K562 (cell line): ENCODE measurements at regions not wholly inside any gene's neighbourhood (a gene's known extent, or its start where the extent isn't known, plus 50 kb on each side); places are given as distances from the start of the nearest gene placed in this dataset.

Experiments
- ATAC-seq: fragments of 200-7000 bp; cut with Tn5 transposase; 3 replicates; pipeline ENCODE4 v1.9.1; 2020; ENCODE audit warnings: moderate library complexity
- BruUV-seq: library from RNA; stranded (reverse); fragments of 400-500 nt; replicated peaks from 2 replicates; lab custom pipeline; 2021; lab: Mats Ljungman, UMichigan
- CTCF ChIA-PET: fragments of 300-600 bp; formaldehyde crosslinking; extraction: SDS; loops from one replicate; lab custom pipeline; 2021; ENCODE audit warnings: low intra/inter-chr PET ratio; lab: Yijun Ruan, JAX
- POLR2A ChIA-PET: fragments of 300-600, 350-650 bp; sonication (Branson Sonifier 250); formaldehyde crosslinking; extraction: SDS; loops from one replicate; lab custom pipeline; 2021; ENCODE audit warnings: antibody characterized with exemption, inconsistent platforms; lab: Yijun Ruan, JAX
- DNase-seq, 4 experiments: peaks; one replicate each; pipeline versions ENCODE4 v3.0.0 to v3.0.0-alpha.2; 2011 to 2018; ENCODE audit warnings: low spot score in 3 of 4, mixed read lengths in 3 of 4; ENCODE audit errors: extremely low read depth in 1 of 4
- FAIRE-seq: peaks from 2 replicates; lab custom pipeline; 2011; peaks lifted over from hg19 to GRCh38; lab: Jason Lieb, UNC
- H2AFZ ChIP-seq: 2 replicates; pipeline ENCODE4 v1.6.0; 2011; ENCODE audit warnings: low read depth, low read length, control low read depth, inconsistent platforms
- H3K27ac ChIP-seq: fragments of 200-600 bp; 3 replicates; pipeline ENCODE4 v1.8.0; 2011; ENCODE audit warnings: low read depth, mild to moderate bottlenecking, control low read depth, inconsistent platforms, low read length, moderate library complexity, mixed read lengths; ENCODE audit errors: extremely low read depth
- H3K27me3 ChIP-seq, 2 experiments: fragments of 300-600 bp in 1 of 2; 2 replicates in 1 of 2; 3 replicates in 1 of 2; pipeline versions ENCODE4 v1.6.0 to v1.8.0; 2011; ENCODE audit warnings: inconsistent platforms in 2 of 2, low read length in 2 of 2, mild to moderate bottlenecking in 1 of 2, mixed read lengths in 1 of 2, moderate library complexity in 1 of 2; ENCODE audit not compliant: control insufficient read depth in 2 of 2, insufficient read depth in 2 of 2
- H3K36me3 ChIP-seq: fragments of 300-600 bp; 3 replicates; pipeline ENCODE4 v1.8.0; 2011; ENCODE audit warnings: mild to moderate bottlenecking, low read length, inconsistent platforms; ENCODE audit not compliant: control insufficient read depth, insufficient read depth
- H3K4me1 ChIP-seq, 2 experiments: fragments of 200-600 bp in 1 of 2; replicated peaks in 1 of 2; 2 replicates in 1 of 2; 3 replicates in 1 of 2; pipeline versions ENCODE4 v1.5.1 to v1.8.0; 2011; ENCODE audit warnings: inconsistent platforms in 2 of 2, low read length in 2 of 2, mild to moderate bottlenecking in 1 of 2, mixed read lengths in 1 of 2, moderate library complexity in 1 of 2; ENCODE audit not compliant: control insufficient read depth in 2 of 2, insufficient read depth in 2 of 2
- H3K4me2 ChIP-seq: 2 replicates; pipeline ENCODE4 v1.6.1; 2011; ENCODE audit warnings: low read length, control low read depth, inconsistent platforms, mixed read lengths; ENCODE audit not compliant: insufficient read depth
- H3K4me3 ChIP-seq: fragments of 200-600 bp; sonication (generic), shearing (Covaris generic); 2 replicates; pipeline ENCODE4 v1.5.1; 2016; ENCODE audit warnings: control low read depth, inconsistent platforms
- H3K79me2 ChIP-seq: fragments of 200-600 bp; 3 replicates; pipeline ENCODE4 v1.8.0; 2011; ENCODE audit warnings: low read length, inconsistent platforms; ENCODE audit not compliant: control insufficient read depth, insufficient read depth
- H3K9ac ChIP-seq, 2 experiments: 2 replicates each; pipeline versions ENCODE4 v1.6.0 to v1.6.1; 2011; ENCODE audit warnings: low read depth in 2 of 2, low read length in 2 of 2, control low read depth in 1 of 2, inconsistent platforms in 1 of 2, mild to moderate bottlenecking in 1 of 2, mixed read lengths in 1 of 2; ENCODE audit not compliant: insufficient read depth in 1 of 2
- H3K9me1 ChIP-seq: one replicate; pipeline ENCODE4 v1.6.0; 2011; ENCODE audit warnings: inconsistent platforms, mild to moderate bottlenecking, low read length, moderate library complexity; ENCODE audit not compliant: control insufficient read depth, insufficient read depth
- H3K9me3 ChIP-seq: replicated peaks from 2 replicates; pipeline ENCODE4 v1.5.1; 2011; ENCODE audit warnings: low read depth, low read length, inconsistent platforms; ENCODE audit not compliant: control insufficient read depth, insufficient read depth
- H4K20me1 ChIP-seq: replicated peaks from 2 replicates; pipeline ENCODE4 v1.6.1; 2011; ENCODE audit warnings: low read length, inconsistent platforms, mixed read lengths; ENCODE audit not compliant: control insufficient read depth, insufficient read depth
- CBX3 ChIP-seq, 2 experiments: IDR thresholded peaks; 1 replicate in 1 of 2; 2 replicates in 1 of 2; pipeline ENCODE4 v1.6.1; 2012; ENCODE audit warnings: inconsistent platforms in 2 of 2, low read length in 2 of 2, borderline replicate concordance in 1 of 2, control low read depth in 1 of 2
- ELF2 ChIP-seq: fragments of 250-450 bp; sonication (Bioruptor Pico); IDR thresholded peaks from 2 replicates; pipeline ENCODE4 v1.5.0; 2021; ENCODE audit warnings: mild to moderate bottlenecking
- ESRRA ChIP-seq: fragments of 450-650 bp; IDR thresholded peaks from 2 replicates; pipeline ENCODE4 v1.6.1; 2014; ENCODE audit warnings: low read depth, mild to moderate bottlenecking, moderate library complexity, borderline replicate concordance
- NFE2 ChIP-seq: IDR thresholded peaks from 2 replicates; pipeline ENCODE4 v1.6.1; 2014; ENCODE audit warnings: antibody characterized with exemption, low read depth
- SMAD1 ChIP-seq: fragments of 150-350 bp; IDR thresholded peaks from 2 replicates; pipeline ENCODE4 v1.6.1; 2014; ENCODE audit warnings: low read length, low read depth; ENCODE audit not compliant: partially characterized antibody
- SMAD3 ChIP-seq: fragments of 450-650 bp; formaldehyde crosslinking; conservative IDR thresholded peaks from 2 replicates; pipeline ENCODE4 v1.4.0; 2020; ENCODE audit warnings: mild to moderate bottlenecking
- SRSF9 ChIP-seq: fragments of 200-400 bp; formaldehyde crosslinking; IDR thresholded peaks from 2 replicates; pipeline ENCODE4 v1.6.1; 2017; ENCODE audit warnings: low read depth, low read length, borderline replicate concordance
- STAT5B ChIP-seq: fragments of 250-450 bp; sonication (Bioruptor Pico); IDR thresholded peaks from 2 replicates; pipeline ENCODE4 v1.8.0; 2021; ENCODE audit warnings: mild to moderate bottlenecking, inconsistent platforms
- ZNF668 ChIP-seq: fragments of 250-450 bp; sonication (Bioruptor Pico); IDR thresholded peaks from 2 replicates; pipeline ENCODE4 v1.8.0; 2022; ENCODE audit warnings: mild to moderate bottlenecking, inconsistent platforms
- WGBS: fragments of 100-300 bp; shearing (Covaris generic); methylation state at CpG from one replicate; pipeline ENCODE4 v1.1.6; 2016; ENCODE audit warnings: low coverage, mixed read lengths; ENCODE audit not compliant: insufficient coverage; ENCODE audit errors: missing lambda C conversion rate; 5-methylcytosine and 5-hydroxymethylcytosine counted together
- in situ Hi-C: fragments of 300-500 bp; cut with MboI; formaldehyde crosslinking; loops from 4 replicates; pipeline ENCODE4 v1.15.0; 2018; ENCODE audit warnings: inconsistent platforms, mixed read lengths
- intact Hi-C: fragments of 100-400 bp; cut with micrococcal nuclease; formaldehyde crosslinking; loops from 2 replicates; pipeline ENCODE4 v1.14.2; 2022
- TF ChIP-seq, protein P1 (sequence below): fragments of 450-650 bp; IDR thresholded peaks from 2 replicates; pipeline ENCODE4 v1.6.1; 2017; ENCODE audit warnings: antibody characterized with exemption, mild to moderate bottlenecking
- TF ChIP-seq, protein P2 (sequence below): fragments of 450-650 bp; IDR thresholded peaks from 2 replicates; pipeline ENCODE4 v1.6.1; 2018; ENCODE audit not compliant: partially characterized antibody
- TF ChIP-seq, protein P3 (sequence below): sonication (generic); formaldehyde crosslinking; IDR thresholded peaks from 2 replicates; pipeline ENCODE4 v1.8.0; 2022; ENCODE audit warnings: missing genetic modification reagents, mild to moderate bottlenecking, moderate library complexity, borderline replicate concordance

DNA sequence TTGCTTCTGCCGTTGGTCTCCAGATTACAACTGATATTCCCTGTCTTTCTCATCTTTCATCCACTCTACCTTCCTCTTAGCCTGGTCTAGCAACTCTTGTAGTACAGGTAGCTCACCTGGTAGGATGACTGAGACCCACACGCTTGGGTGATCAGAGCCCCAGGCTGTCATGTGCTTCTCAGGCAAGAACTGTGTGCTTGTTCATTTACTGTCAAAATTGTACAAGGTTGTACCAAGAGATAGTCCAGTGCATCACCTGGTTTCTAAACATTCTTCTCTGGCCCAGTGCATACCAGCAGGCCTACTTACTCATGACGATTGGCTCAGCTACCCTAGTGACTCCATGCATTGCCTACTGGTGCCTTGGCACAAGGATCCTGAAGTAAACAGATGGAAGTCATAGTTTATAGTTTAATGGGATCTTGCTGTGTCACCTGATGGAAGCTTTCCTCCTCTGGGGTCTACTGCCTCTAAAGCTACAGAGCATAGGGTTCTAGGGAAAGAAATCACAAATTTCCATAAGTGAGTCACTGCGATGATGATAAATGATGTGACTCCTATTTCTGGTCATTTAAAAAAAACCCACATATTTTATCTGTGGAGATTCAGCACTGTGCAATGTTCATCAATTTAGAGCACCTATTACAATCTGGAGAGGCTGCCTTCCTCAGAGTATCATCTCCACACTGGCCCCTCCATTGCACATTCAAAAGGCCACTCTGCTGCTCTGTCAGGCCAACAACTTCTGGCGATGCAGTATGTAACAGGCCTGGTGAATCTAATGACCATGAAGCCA lies 481.8 kb upstream of the MEIS1 start:
- peaks cover 3 to 13% of the 10 kb centered on the region in 2 experiments; a peak in 2 of 5 replicates for H3K27me3 ChIP-seq
- POLR2A ChIA-PET: no interaction called here
- no peak overlapping the region for H2AFZ ChIP-seq
- WGBS: 0% methylated on average over 5 of the region's 5 CpGs
- no peak for ATAC-seq
- in situ Hi-C loops: no loop called here
- no peak for FAIRE-seq
- H3K36me3 ChIP-seq: no peaks in the 10 kb centered on the region
- CTCF ChIA-PET: no interaction called here
- H3K9ac ChIP-seq: no peak overlapping the region
- no peaks in the 10 kb centered on the region for H4K20me1 ChIP-seq
- no peaks in the 10 kb centered on the region for H3K9me1 ChIP-seq
- no peak overlapping the region for H3K27ac ChIP-seq
- H3K9me3 ChIP-seq: no peaks in the 10 kb centered on the region
- H3K4me1 ChIP-seq: no peaks in the 10 kb centered on the region
- H3K4me3 ChIP-seq: no peak overlapping the region
- no peak for DNase-seq
- no peaks in the 10 kb centered on the region for H3K79me2 ChIP-seq
- intact Hi-C loops: no loop called here
- no TSS peak for BruUV-seq
- no peak overlapping the region for H3K4me2 ChIP-seq
- TF ChIP-seq ESRRA (no peak), STAT5B (CRISPR knock-in tag) (no peak), SMAD1 (no peak), SRSF9 (no peak), NFE2 (no peak), CBX3 (IDR thresholded peaks at IDR 0.05; ENCODE audit: borderline replicate concordance in 1 of 2, low read length in 2 of 2) (no peak), ZNF668 (CRISPR knock-in tag) (no peak), ELF2 (CRISPR knock-in tag) (no peak), SMAD3 (CRISPR knock-in tag) (no peak)
- TF ChIP-seq, protein P1, sequence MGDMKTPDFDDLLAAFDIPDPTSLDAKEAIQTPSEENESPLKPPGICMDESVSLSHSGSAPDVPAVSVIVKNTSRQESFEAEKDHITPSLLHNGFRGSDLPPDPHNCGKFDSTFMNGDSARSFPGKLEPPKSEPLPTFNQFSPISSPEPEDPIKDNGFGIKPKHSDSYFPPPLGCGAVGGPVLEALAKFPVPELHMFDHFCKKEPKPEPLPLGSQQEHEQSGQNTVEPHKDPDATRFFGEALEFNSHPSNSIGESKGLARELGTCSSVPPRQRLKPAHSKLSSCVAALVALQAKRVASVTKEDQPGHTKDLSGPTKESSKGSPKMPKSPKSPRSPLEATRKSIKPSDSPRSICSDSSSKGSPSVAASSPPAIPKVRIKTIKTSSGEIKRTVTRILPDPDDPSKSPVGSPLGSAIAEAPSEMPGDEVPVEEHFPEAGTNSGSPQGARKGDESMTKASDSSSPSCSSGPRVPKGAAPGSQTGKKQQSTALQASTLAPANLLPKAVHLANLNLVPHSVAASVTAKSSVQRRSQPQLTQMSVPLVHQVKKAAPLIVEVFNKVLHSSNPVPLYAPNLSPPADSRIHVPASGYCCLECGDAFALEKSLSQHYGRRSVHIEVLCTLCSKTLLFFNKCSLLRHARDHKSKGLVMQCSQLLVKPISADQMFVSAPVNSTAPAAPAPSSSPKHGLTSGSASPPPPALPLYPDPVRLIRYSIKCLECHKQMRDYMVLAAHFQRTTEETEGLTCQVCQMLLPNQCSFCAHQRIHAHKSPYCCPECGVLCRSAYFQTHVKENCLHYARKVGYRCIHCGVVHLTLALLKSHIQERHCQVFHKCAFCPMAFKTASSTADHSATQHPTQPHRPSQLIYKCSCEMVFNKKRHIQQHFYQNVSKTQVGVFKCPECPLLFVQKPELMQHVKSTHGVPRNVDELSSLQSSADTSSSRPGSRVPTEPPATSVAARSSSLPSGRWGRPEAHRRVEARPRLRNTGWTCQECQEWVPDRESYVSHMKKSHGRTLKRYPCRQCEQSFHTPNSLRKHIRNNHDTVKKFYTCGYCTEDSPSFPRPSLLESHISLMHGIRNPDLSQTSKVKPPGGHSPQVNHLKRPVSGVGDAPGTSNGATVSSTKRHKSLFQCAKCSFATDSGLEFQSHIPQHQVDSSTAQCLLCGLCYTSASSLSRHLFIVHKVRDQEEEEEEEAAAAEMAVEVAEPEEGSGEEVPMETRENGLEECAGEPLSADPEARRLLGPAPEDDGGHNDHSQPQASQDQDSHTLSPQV: no peak
- TF ChIP-seq, protein P2, sequence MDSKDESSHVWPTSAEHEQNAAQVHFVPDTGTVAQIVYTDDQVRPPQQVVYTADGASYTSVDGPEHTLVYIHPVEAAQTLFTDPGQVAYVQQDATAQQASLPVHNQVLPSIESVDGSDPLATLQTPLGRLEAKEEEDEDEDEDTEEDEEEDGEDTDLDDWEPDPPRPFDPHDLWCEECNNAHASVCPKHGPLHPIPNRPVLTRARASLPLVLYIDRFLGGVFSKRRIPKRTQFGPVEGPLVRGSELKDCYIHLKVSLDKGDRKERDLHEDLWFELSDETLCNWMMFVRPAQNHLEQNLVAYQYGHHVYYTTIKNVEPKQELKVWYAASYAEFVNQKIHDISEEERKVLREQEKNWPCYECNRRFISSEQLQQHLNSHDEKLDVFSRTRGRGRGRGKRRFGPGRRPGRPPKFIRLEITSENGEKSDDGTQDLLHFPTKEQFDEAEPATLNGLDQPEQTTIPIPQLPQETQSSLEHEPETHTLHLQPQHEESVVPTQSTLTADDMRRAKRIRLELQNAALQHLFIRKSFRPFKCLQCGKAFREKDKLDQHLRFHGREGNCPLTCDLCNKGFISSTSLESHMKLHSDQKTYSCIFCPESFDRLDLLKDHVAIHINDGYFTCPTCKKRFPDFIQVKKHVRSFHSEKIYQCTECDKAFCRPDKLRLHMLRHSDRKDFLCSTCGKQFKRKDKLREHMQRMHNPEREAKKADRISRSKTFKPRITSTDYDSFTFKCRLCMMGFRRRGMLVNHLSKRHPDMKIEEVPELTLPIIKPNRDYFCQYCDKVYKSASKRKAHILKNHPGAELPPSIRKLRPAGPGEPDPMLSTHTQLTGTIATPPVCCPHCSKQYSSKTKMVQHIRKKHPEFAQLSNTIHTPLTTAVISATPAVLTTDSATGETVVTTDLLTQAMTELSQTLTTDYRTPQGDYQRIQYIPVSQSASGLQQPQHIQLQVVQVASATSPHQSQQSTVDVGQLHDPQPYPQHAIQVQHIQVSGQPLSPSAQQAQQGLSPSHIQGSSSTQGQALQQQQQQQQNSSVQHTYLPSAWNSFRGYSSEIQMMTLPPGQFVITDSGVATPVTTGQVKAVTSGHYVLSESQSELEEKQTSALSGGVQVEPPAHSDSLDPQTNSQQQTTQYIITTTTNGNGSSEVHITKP: no peak
- TF ChIP-seq, protein P3, sequence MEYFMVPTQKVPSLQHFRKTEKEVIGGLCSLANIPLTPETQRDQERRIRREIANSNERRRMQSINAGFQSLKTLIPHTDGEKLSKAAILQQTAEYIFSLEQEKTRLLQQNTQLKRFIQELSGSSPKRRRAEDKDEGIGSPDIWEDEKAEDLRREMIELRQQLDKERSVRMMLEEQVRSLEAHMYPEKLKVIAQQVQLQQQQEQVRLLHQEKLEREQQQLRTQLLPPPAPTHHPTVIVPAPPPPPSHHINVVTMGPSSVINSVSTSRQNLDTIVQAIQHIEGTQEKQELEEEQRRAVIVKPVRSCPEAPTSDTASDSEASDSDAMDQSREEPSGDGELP (CRISPR knock-in tag): no peak
